Uterus (tissue), 2 donors: ENCODE measurements at regions not wholly inside any gene's neighbourhood (a gene's known extent, or its start where the extent isn't known, plus 50 kb on each side); places are given as distances from the start of the nearest gene placed in this dataset.

Source experiments
- CTCF ChIP-seq, 4 experiments: fragments of 200-600 bp in 2 of 4; fragments of 450-650 bp in 2 of 4; sonication (generic) in 2 of 4; IDR thresholded peaks; one replicate each; pipeline ENCODE4 v1.5.1; 2016 to 2019; ENCODE audit warnings: antibody characterized with exemption in 4 of 4, mild to moderate bottlenecking in 2 of 4, moderate library complexity in 1 of 4
- POLR2A ChIP-seq, 2 donors: fragments of 450-650 bp; IDR thresholded peaks; one replicate each; pipeline ENCODE4 v1.6.1; 2016; ENCODE audit warnings: antibody characterized with exemption in 2 of 2, mild to moderate bottlenecking in 1 of 2, moderate library complexity in 1 of 2

- TF ChIP-seq POLR2A (IDR thresholded peaks at IDR 0.05) (no peak), CTCF (IDR thresholded peaks at IDR 0.05) (no peak)
These were observed 120.0 kb upstream of the FOXF1 start for GRCh38 chr16:86390335-86390734.
